ENCODE measurements at regions not wholly inside any gene's neighbourhood (a gene's known extent, or its start where the extent isn't known, plus 50 kb on each side); places are given as distances from the start of the nearest gene placed in this dataset.

GRCh38 chr5:1963358-1963757 lies 80.6 kb upstream of the IRX4 start:
- no peak for TF ChIP-seq CTCF (conservative IDR thresholded peaks at IDR 0.05; ENCODE audit: low read depth, low read length)
- no peak for TF ChIP-seq EZH2 (IDR thresholded peaks at IDR 0.05; ENCODE audit: low read length, unreplicated experiment)
- TF ChIP-seq EZH2phosphoT487 (IDR thresholded peaks at IDR 0.05; ENCODE audit: borderline replicate concordance, low read length): no peak
